NCI-H345 treated with DMSO at 0.1 percent for 48 hours (cell line): ENCODE measurements at regions not wholly inside any gene's neighbourhood (a gene's known extent, or its start where the extent isn't known, plus 50 kb on each side); places are given as distances from the start of the nearest gene placed in this dataset.

Source experiments
- DNase-seq: peaks from one replicate; lab custom pipeline; 2025; ENCODE audit not compliant: unreplicated experiment; lab: John Stamatoyannopoulos, UW

GRCh38 chr12:107487011-107487680, 198.5 kb upstream of the PWP1 start:
- no peak for DNase-seq

GRCh38 chr12:107488666-107489065, 196.9 kb upstream of the PWP1 start:
- DNase-seq: no peak

DNA sequence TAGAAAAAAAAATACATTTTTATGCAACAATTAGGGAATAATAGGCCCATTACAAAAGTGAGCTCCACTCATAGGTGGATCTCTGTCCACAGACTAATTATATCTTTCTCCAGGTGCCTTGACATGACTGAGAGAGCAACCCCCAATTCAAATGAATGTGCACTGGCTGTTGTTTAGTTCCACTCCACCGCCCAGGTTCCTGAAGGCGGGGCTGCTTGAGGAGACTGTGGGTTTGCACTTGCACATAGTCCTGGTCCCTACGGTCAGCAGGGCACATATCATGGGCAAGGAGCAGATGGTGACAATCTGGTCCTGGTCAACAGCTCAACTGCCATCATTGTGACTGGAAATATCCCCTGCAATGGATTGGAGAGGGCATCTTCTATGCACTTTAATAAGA, 195.6 kb upstream of the PWP1 start:
- DNase-seq: no peak

- DNase-seq: no peak
These were observed 193.7 kb upstream of the PWP1 start for GRCh38 chr12:107491856-107492255.

DNA sequence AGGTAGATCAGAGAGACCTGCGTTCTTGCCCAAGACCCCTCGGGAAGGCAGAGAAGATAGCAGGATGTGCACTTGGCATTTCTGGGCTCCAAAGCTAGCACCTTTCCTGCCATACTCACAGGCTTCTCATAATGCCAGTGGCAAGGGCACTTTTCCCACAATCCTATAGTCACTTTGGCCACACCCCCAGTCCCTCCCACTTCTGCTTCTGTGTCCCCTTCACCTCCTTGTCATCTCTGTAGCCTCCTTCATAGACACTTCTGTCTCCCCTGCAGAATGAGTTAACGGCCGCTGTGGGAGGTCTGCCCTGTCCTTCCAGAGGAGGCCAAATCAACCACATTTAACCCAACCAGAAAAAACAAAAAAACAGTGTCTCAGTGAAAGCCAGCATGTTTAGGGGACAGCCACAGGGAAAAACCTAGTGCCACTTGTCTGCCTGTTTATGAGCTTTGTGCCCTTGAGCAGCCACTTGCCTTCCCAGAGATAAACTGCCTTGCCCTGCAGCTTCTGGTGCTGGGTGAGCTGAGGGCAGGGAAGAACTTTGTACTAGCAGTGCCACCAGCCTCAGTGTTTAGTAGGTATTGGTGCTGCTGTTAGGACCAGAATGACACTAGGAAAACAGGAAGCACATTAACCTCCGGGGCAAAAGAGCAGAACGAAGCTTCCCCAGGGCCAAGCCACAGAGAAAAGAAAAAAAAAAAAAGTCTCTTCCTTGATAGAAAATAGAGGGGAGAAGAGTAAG, 193.0 kb upstream of the PWP1 start:
- no peak for DNase-seq

- DNase-seq: no peak
These were observed 192.5 kb upstream of the PWP1 start for GRCh38 chr12:107493135-107493494.

DNA sequence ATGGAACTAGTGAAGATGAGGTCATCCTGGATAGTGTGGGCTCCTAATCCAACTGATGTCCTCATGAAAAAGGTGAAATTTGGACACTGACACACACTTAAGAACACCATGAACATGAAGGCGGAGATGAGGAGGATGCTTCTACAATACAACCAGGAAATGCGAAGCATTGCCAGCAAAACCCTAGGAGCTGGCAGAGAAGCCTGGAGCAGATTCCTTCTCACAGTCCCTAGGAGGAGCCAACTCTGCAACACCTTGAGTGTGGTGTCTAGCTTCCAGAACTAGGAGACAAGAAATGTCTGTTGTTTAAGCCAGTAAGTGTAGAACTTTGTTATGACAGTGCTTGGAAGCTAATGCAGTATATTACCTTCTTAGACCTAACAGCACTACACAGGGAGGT, 191.9 kb upstream of the PWP1 start:
- no peak for DNase-seq

- no peak for DNase-seq
These were observed 191.3 kb upstream of the PWP1 start for GRCh38 chr12:107494331-107494730.

GRCh38 chr12:107495604-107496003, 190.0 kb upstream of the PWP1 start:
- DNase-seq: no peak

GRCh38 chr12:107497231-107497630, 188.4 kb upstream of the PWP1 start:
- DNase-seq: no peak

DNA sequence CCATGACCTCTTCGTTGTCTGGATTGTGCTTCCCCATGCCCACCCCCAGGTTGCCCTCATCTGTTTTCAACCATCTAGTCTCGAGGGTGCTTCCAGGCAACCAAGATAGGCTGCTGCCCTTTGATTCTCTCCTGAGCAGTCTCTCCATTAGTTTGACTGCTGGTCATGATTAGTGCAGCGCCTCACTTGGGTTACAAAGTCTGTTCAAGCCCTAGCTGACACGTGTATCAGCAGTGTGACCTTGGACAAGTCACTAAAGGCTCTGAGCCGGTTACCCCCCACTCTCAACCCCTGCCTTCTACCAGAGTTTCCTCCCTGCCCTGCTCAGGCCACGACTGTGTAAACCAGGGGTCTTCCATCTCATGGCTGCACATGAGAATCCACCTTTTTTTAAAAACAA, 185.3 kb upstream of the PWP1 start:
- DNase-seq: no peak

- no peak for DNase-seq
These were observed 183.9 kb upstream of the PWP1 start for GRCh38 chr12:107501681-107502080.

- no peak for DNase-seq
These were observed 182.3 kb upstream of the PWP1 start for GRCh38 chr12:107503129-107503855.

- DNase-seq: no peak
These were observed 181.4 kb upstream of the PWP1 start for GRCh38 chr12:107503887-107504885.

DNA sequence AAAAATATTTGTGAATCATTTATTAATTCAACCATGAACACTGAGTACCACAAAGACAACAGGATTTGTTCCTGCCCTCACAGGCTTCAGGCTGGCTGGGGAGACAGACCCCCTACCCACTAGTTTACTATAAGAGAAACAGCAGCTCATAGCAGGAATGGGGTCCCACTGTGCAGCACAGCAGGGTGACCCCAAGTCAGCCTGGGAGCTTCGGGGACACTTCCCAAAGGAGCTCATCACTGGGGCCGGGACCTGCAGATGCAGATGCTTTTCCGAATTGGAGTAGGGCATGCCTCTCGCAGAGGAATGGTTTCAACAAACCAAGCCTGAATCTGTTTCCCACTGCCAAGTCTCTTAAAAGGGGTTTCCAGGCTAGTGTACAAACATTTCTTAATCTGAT, 176.2 kb upstream of the PWP1 start:
- DNase-seq: no peak

GRCh38 chr12:107510211-107510610, 175.4 kb upstream of the PWP1 start:
- DNase-seq: no peak

DNA sequence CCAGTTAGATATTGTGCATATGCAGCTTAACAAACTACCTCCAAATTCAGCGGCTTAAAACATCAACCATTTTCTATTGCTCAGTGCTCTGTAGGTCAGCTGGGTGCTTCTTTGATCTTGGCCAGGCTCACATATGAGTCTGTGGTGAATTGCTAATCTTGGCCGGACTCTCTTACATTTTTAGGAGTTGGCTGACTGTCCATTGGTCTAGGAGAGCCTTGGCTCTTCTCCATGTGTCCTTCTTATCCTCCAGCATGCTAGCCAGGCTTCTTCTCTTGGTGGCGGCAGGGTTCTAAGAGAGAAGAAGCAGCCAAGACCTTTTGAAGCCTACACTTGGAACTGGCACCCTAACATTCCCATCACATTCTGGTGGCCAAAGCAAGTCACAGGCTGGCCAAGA, 174.3 kb upstream of the PWP1 start:
- no peak for DNase-seq

- no peak for DNase-seq
These were observed 173.2 kb upstream of the PWP1 start for GRCh38 chr12:107512391-107512790.

- no peak for DNase-seq
These were observed 172.4 kb upstream of the PWP1 start for GRCh38 chr12:107513184-107513583.

DNA sequence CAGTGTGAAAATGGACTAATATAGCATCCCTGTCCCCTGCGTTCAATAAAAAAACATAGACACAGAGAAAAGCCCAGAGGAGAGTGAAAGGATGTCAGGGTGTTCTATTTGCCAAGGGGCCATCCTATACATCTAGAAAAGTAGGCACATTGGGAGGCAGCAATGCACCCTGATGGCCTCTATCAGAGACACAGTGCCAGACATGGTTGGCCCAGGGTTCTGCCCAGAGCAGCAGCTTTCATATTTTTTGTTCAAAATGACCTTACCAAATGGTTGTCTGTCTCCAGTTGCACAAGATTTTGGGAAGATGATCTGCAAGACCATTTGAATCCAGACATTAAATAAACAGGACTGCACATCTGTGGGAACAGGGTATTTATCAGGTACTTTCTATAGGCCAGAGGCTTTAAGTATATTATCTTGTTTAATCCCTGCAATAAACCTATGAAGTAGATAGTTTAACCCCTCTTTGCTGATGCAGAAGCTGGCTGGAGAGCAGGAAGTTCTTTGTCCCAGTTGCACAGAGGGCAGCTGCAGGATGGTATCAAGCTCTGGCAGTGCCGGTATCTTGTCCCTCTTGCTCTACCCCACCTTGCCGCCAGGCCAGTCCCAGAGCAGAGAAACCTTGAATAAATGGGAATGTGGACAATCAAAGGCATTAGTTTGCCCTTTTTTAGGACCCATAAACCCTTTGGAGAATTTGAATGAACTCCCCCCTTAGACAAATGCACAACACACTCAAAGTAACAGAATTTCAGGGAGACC, 171.8 kb upstream of the PWP1 start:
- no peak for DNase-seq
